OCI-LY3 (cell line): ENCODE measurements at regions not wholly inside any gene's neighbourhood (a gene's known extent, or its start where the extent isn't known, plus 50 kb on each side); places are given as distances from the start of the nearest gene placed in this dataset.
"Not testable (repeated sequence)": the region's sequence is repeated elsewhere in the genome, so short reads cannot be mapped to it uniquely, and the experiment has no call there.

ENCODE experiments used
- H2AFZ ChIP-seq: fragments of 200-600, 300-600 bp; shearing (Covaris generic); 2 replicates; pipeline ENCODE4 v1.6.0; 2014; ENCODE audit warnings: antibody characterized with exemption, low read depth, low read length
- H3K27ac ChIP-seq: fragments of 200-600, 300-600 bp; sonication (generic); 2 replicates; pipeline ENCODE4 v1.5.1; 2014; ENCODE audit warnings: mild to moderate bottlenecking, low read length, moderate library complexity, mixed read lengths
- H3K27me3 ChIP-seq: fragments of 200-600, 300-600 bp; sonication (generic); 2 replicates; pipeline ENCODE4 v1.6.1; 2014; ENCODE audit warnings: low read depth, low read length, mixed read lengths
- H3K36me3 ChIP-seq: fragments of 200-600, 300-600 bp; sonication (generic); replicated peaks from 2 replicates; pipeline ENCODE3; 2014; ENCODE audit warnings: low read depth, low read length, mixed read lengths
- H3K4me1 ChIP-seq: fragments of 300-600, 200-600 bp; sonication (generic); 2 replicates; pipeline ENCODE4 v1.6.1; 2014; ENCODE audit warnings: low read length, mixed read lengths
- H3K4me2 ChIP-seq: fragments of 200-600, 300-600 bp; sonication (generic); 2 replicates; pipeline ENCODE4 v1.6.1; 2014; ENCODE audit warnings: low read length, mixed read lengths
- H3K4me3 ChIP-seq: fragments of 300-600, 200-600 bp; sonication (generic); 2 replicates; pipeline ENCODE4 v1.5.1; 2014; ENCODE audit warnings: antibody characterized with exemption, mild to moderate bottlenecking, low read length, moderate library complexity
- H3K79me2 ChIP-seq: fragments of 300-600, 200-600 bp; shearing (Covaris generic); 2 replicates; pipeline ENCODE4 v1.6.1; 2014; ENCODE audit warnings: mild to moderate bottlenecking, low read length, mixed read lengths
- H3K9ac ChIP-seq: fragments of 300-600, 200-600 bp; shearing (Covaris generic); 2 replicates; pipeline ENCODE4 v1.6.0; 2014; ENCODE audit warnings: mild to moderate bottlenecking, low read length, moderate library complexity
- H3K9me3 ChIP-seq: fragments of 200-600, 300-600 bp; shearing (Covaris generic); 2 replicates; pipeline ENCODE4 v1.6.1; 2014; ENCODE audit warnings: low read length, mixed read lengths; ENCODE audit not compliant: insufficient read depth
- H4K20me1 ChIP-seq: fragments of 200-600, 300-600 bp; sonication (generic); 2 replicates; pipeline ENCODE4 v1.6.1; 2016; ENCODE audit warnings: low read length, mixed read lengths; ENCODE audit not compliant: insufficient read depth
- EZH2phosphoT487 ChIP-seq: fragments of 200-600 bp; shearing (Covaris generic); IDR thresholded peaks from 2 replicates; pipeline ENCODE4 v1.6.1; 2018; ENCODE audit warnings: antibody characterized with exemption, mixed run types, low read depth
- TF ChIP-seq, protein P1 (sequence below): fragments of 200-600, 300-600 bp; sonication (generic); IDR thresholded peaks from 2 replicates; pipeline ENCODE4 v1.5.1; 2014; ENCODE audit warnings: antibody characterized with exemption, low read length, low read depth

DNA sequence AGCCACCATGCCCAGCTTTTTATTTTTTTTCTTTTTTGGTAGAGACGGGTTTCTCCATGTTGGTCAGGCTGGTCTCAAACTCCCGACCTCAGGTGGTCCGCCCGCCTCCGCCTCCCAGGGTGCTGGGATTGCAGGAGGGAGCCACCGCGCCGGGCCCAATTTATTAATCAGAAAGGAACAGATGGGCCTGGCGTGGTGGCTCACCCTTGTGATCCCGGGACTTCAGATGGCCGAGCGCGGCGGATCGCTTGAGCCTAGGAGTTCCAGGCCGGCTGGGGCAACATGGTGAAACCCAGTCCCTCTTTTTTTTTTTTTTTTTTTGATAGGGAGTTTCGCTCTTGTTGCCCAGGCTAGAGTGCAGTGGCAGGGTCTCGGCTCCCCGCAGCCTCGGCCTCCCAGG is 64.6 kb downstream of the GOLGA6L7 start:
- H3K36me3 ChIP-seq, result no peaks in the 10 kb centered on the region
- no peak overlapping the region for H2AFZ ChIP-seq
- H3K4me3 ChIP-seq, result no peak overlapping the region
- H3K27me3 ChIP-seq, result no peaks in the 10 kb centered on the region
- no peaks in the 10 kb centered on the region for H3K9me3 ChIP-seq
- no peak overlapping the region for H3K9ac ChIP-seq
- peaks cover 24% of the 10 kb centered on the region for H3K4me1 ChIP-seq
- no peaks in the 10 kb centered on the region for H4K20me1 ChIP-seq
- H3K79me2 ChIP-seq, result no peaks in the 10 kb centered on the region
- TF ChIP-seq EZH2phosphoT487, result no peak
- no peak overlapping the region for H3K27ac ChIP-seq
- no peak overlapping the region for H3K4me2 ChIP-seq

DNA sequence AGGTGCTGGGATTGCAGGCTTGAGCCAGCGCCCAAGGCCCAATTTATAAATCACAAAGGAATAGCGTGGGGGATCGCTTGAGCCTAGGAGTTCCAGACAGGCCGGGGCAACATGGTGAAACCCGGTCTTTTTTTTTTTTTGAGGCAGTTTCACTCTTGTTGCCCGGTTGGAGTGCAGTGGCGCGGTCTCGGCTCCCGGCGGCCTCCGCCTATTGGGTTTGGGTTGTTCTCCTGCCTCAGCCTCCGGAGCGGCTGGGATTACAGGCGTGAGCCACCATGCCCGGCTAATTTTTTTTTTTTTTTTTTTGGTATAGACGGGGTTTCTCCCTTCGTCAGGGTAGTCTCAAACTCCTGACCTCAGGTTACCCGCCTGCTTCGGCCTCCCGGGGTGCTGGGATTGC is 65.0 kb downstream of the GOLGA6L7 start:
- Histone ChIP-seq H3K27me3 (no peaks in the 10 kb centered on the region), H3K4me3 (no peak overlapping the region), H3K79me2 (no peaks in the 10 kb centered on the region), H3K9me3 (no peaks in the 10 kb centered on the region), H3K27ac (no peak overlapping the region), H4K20me1 (no peaks in the 10 kb centered on the region), H3K36me3 (no peaks in the 10 kb centered on the region), H2AFZ (no peak overlapping the region), H3K9ac (no peak overlapping the region), H3K4me1 (peaks cover 20% of the 10 kb centered on the region), H3K4me2 (no peak overlapping the region)
- TF ChIP-seq, protein P1, sequence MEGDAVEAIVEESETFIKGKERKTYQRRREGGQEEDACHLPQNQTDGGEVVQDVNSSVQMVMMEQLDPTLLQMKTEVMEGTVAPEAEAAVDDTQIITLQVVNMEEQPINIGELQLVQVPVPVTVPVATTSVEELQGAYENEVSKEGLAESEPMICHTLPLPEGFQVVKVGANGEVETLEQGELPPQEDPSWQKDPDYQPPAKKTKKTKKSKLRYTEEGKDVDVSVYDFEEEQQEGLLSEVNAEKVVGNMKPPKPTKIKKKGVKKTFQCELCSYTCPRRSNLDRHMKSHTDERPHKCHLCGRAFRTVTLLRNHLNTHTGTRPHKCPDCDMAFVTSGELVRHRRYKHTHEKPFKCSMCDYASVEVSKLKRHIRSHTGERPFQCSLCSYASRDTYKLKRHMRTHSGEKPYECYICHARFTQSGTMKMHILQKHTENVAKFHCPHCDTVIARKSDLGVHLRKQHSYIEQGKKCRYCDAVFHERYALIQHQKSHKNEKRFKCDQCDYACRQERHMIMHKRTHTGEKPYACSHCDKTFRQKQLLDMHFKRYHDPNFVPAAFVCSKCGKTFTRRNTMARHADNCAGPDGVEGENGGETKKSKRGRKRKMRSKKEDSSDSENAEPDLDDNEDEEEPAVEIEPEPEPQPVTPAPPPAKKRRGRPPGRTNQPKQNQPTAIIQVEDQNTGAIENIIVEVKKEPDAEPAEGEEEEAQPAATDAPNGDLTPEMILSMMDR, result no peak
- no peak for TF ChIP-seq EZH2phosphoT487

DNA sequence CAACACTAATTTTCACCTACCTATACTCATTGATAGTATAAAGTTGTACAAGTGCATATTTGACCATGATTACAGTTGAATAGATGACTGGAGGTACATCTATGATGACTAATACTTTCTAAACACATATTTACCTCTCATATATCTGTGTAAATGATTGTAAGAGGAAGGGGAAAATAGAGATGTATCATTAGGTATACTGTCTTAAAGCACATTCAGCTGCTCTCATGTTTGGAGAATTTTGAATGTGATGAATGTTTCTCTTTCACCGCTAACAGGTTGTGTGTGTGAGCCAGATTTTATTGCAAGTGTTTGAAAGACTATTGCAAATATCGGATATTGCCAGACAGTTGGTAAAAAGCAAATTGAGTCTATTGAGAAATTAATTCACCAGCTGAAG is 66.2 kb upstream of the GOLGA8M start:
- not testable (repeated sequence) for H3K4me1 ChIP-seq, H4K20me1 ChIP-seq, H3K79me2 ChIP-seq, H3K4me2 ChIP-seq, H3K9me3 ChIP-seq, H3K27ac ChIP-seq, H3K9ac ChIP-seq, H3K36me3 ChIP-seq, H3K27me3 ChIP-seq, H3K4me3 ChIP-seq, H2AFZ ChIP-seq

DNA sequence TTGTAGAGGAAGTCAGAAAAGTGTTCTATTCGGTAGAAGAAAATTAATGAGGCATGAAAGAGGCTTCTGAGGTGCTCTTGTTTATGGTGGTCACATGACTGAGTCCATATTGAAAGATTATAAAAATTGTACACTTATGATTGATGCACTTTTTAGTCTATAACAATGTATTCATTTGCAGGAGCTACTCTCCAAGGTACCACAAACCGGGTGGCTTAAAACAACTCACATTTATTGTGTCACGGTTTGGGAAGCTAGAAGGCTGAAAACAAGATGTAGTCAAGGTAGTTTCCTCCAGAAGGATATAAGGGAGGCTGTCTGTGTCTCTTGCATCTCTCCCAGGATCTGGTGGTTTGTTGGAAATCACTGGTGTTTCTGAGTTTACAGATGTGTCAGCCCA is 60.6 kb upstream of the GOLGA8M start:
- not testable (repeated sequence) for H3K27me3 ChIP-seq

More for the DNA sequence above, 60.6 kb upstream of the GOLGA8M start:
- H2AFZ ChIP-seq, H3K4me1 ChIP-seq, H3K79me2 ChIP-seq, H3K27ac ChIP-seq, H3K36me3 ChIP-seq, H3K9ac ChIP-seq, H3K4me2 ChIP-seq, H3K9me3 ChIP-seq, H3K4me3 ChIP-seq, H4K20me1 ChIP-seq: not testable (repeated sequence)
